ENCODE measurements at regions not wholly inside any gene's neighbourhood (a gene's known extent, or its start where the extent isn't known, plus 50 kb on each side); places are given as distances from the start of the nearest gene placed in this dataset.

DNA sequence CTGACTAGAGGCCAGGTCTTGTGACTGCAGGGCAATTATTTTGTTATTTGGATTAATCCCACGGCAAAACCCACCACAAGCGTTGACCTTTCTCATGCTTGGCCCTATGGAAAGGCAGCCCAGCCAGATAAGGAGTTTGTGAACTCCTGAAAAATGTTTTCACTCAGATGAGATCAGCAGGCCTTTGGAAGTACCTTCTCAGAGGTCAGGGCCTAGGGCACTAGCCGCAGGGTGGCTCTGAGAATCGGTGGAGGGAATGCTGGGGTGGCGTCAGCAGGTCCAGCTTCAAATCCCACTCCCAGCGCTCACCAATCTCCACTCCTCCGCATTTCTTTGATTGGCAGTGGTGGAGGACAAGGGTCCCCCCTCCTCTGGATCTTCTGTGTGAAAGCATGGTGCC lies 194.4 kb downstream of the GADD45G start:
- TF ChIP-seq POLR2A (IDR thresholded peaks at IDR 0.05), result no peak
- TF ChIP-seq, protein P1, sequence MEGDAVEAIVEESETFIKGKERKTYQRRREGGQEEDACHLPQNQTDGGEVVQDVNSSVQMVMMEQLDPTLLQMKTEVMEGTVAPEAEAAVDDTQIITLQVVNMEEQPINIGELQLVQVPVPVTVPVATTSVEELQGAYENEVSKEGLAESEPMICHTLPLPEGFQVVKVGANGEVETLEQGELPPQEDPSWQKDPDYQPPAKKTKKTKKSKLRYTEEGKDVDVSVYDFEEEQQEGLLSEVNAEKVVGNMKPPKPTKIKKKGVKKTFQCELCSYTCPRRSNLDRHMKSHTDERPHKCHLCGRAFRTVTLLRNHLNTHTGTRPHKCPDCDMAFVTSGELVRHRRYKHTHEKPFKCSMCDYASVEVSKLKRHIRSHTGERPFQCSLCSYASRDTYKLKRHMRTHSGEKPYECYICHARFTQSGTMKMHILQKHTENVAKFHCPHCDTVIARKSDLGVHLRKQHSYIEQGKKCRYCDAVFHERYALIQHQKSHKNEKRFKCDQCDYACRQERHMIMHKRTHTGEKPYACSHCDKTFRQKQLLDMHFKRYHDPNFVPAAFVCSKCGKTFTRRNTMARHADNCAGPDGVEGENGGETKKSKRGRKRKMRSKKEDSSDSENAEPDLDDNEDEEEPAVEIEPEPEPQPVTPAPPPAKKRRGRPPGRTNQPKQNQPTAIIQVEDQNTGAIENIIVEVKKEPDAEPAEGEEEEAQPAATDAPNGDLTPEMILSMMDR (IDR thresholded peaks at IDR 0.05), result no peak
- Histone ChIP-seq H3K9me3 (no peaks in the 10 kb centered on the region), H3K4me3 (no peak overlapping the region), H3K36me3 (no peaks in the 10 kb centered on the region), H3K27me3 (no peaks in the 10 kb centered on the region), H3K27ac (no peak overlapping the region), H3K4me1 (peaks cover 0 to 5% of the 10 kb centered on the region in 2 donors)
- intact Hi-C loops (cut with DNase I; ENCODE audit: low total_unique reads), result no loop called here
- no peak for DNase-seq

DNA sequence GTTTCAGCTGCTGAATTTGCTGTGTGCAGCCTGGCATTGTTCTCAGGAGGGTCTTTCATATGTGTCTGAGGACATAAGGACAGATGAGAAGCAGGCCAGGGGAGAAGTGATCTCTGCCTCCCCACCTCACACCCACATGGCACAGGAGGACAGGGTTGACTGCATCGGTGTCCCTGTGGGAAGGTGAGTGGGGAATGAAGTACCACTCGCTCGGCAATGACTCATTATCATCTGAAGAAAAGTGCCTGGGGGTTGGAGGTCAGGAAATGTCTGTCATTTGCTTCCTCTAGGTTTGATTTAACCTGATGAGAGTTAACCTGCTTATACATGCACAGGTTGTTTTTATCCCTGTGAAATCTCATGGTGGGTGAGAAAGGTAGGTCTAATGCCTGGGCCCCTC lies 195.0 kb downstream of the GADD45G start:
- Histone ChIP-seq H3K4me1 (peaks cover 0 to 5% of the 10 kb centered on the region in 2 donors), H3K27ac (no peak overlapping the region), H3K9me3 (no peaks in the 10 kb centered on the region), H3K4me3 (no peak overlapping the region), H3K27me3 (no peaks in the 10 kb centered on the region), H3K36me3 (no peaks in the 10 kb centered on the region)
- no peak for DNase-seq
- TF ChIP-seq, protein P1 (IDR thresholded peaks at IDR 0.05), result no peak
- TF ChIP-seq POLR2A (IDR thresholded peaks at IDR 0.05), result no peak
- intact Hi-C loops (cut with DNase I; ENCODE audit: low total_unique reads), result no loop called here

DNA sequence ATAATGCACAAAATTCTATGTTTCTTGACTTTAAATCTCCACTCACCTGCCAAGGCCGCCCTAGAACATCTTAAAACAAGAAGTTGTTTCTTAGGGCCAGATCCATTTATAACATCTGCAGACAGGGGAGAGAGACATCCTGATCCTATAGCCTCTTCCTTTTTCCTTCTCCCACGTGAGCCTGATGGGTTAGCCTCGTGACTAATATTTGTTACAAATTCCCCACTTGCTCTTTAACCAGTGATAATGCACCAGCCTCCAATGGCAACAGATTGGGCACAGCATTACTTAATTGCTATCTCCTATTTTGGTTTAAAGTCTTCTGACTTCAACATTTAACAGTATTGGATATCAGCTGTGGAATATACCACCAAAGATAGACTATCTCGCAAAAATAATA lies 196.5 kb downstream of the GADD45G start:
- no peak for DNase-seq
- Histone ChIP-seq H3K4me1 (peaks cover 0 to 5% of the 10 kb centered on the region in 2 donors), H3K9me3 (no peaks in the 10 kb centered on the region), H3K27me3 (no peaks in the 10 kb centered on the region), H3K36me3 (no peaks in the 10 kb centered on the region), H3K4me3 (no peak overlapping the region), H3K27ac (no peak overlapping the region)
- intact Hi-C loops (cut with DNase I; ENCODE audit: low total_unique reads), result no loop called here
- TF ChIP-seq, protein P1 (IDR thresholded peaks at IDR 0.05), result no peak
- no peak for TF ChIP-seq POLR2A (IDR thresholded peaks at IDR 0.05)

DNA sequence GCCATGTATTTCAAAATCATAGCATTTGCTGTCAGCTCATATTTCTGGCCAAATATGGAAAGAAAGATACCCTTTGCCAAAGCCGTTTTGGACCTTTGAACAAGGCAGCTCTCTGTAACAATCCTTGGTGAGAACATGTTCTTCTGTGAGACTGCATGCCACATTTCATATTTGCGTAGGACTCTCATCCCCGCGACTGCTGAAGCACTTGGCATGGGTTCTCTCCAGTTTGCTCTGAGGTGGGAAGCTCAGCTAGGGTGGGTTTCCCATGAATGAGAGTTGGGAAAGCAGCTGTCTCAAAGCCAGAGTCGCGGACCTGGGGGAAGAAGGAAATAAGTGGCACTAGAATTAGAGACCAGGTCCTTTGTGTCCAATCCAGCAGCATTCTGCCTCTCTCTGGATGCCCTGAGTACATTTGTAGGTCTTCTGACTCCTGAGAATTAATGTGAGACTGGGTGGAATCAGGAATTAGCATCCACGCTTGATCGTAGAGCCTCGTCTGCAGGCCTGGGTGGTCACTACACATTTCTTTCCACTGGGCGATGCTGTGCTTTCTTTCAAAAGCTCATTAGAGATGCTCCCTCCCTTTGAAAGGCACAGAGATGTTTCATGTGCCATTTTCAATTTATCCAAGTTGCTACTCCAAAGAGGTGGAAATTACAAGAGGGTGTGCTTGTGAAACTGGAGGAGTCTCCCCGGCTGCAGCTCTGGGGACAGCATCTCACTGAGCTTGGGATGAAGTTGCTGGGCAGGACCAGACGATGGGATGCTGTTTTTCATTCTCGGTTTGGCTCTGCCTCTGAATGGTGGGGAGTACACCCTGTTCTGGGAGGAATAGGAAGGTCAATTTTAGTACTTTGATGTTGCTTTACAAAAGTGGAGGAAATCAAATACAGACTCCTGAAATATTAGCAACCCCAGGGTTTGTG lies 197.2 kb downstream of the GADD45G start:
- H3K27ac ChIP-seq, result no peak overlapping the region
- DNase-seq, result no peak
- no peaks in the 10 kb centered on the region for H3K9me3 ChIP-seq
- H3K36me3 ChIP-seq, result no peaks in the 10 kb centered on the region
- H3K4me1 ChIP-seq, result peaks cover 0 to 5% of the 10 kb centered on the region in 2 donors
- no peaks in the 10 kb centered on the region for H3K27me3 ChIP-seq
- H3K4me3 ChIP-seq, result no peak overlapping the region
- TF ChIP-seq POLR2A (IDR thresholded peaks at IDR 0.05), result no peak
- TF ChIP-seq, protein P1 (IDR thresholded peaks at IDR 0.05), result no peak
- intact Hi-C loops (cut with DNase I; ENCODE audit: low total_unique reads), result no loop called here

DNA sequence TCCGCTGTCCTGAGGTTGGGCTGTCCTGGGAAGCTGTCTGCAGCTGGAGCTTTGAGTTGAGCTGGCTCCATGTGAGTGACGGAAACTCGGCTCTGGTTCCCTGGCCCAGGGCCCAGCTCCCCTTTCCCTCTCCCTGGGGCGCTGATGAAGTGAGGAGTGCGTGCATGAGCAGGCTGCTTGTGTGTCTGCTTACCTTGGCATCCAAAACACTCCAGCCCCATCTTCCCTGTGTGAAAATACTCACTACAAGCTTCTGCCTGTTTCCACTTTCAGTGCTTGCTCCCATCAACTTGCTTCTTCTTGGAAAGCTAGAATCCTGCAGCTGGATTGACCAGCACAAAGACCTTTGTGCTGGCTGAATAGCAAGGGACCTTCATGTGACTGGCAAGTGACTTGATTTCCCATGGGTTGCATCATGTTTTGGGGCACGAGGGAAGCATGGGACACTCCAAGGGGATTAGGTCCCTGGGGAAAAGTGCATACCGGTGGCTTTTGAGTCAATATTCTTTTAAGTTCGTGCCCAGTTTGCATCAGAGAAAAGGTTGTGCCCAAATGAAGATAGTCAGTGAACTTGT lies 198.1 kb downstream of the GADD45G start:
- H3K27ac ChIP-seq, result no peak overlapping the region
- intact Hi-C loops (cut with DNase I; ENCODE audit: low total_unique reads), result no loop called here
- H3K9me3 ChIP-seq, result no peaks in the 10 kb centered on the region
- H3K36me3 ChIP-seq, result no peaks in the 10 kb centered on the region
- no peaks in the 10 kb centered on the region for H3K27me3 ChIP-seq
- peak; percentile 29 to 54 for DNase-seq
- H3K4me3 ChIP-seq, result no peak overlapping the region
- no peak for TF ChIP-seq POLR2A (IDR thresholded peaks at IDR 0.05)
- TF ChIP-seq, protein P1 (IDR thresholded peaks at IDR 0.05), result no peak
- H3K4me1 ChIP-seq, result peaks cover 0 to 5% of the 10 kb centered on the region in 2 donors
